ENCODE measurements at regions not wholly inside any gene's neighbourhood (a gene's known extent, or its start where the extent isn't known, plus 50 kb on each side); places are given as distances from the start of the nearest gene placed in this dataset.
"Not testable (repeated sequence)": the region's sequence is repeated elsewhere in the genome, so short reads cannot be mapped to it uniquely, and the experiment has no call there.

DNA sequence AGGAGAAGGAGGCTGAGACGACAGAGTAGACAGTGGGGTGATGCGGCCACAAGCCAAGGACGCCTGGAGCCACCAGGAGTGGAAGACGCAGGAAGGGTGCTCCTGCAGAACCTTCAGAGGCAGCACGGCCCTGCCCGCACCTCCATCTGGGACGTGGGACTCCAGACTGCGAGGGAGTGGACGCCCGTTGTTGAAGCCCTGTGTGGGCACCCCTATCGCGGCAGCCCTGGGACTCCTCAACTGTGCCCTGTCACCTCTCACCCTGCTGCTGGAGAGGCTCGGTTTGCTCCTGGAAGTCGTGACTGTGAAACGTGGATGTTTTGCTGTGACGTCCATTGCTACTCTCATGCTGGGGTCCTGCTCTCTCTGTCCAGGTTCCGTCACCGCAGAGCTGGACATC is 100.6 kb upstream of the LRPAP1 start:
- not testable (repeated sequence) for TF ChIP-seq POLR2A (IDR thresholded peaks at IDR 0.05; ENCODE audit: extremely low read depth, insufficient read length); MYC (IDR thresholded peaks at IDR 0.05; ENCODE audit: low read depth, low read length)
- TF ChIP-seq, protein P1, sequence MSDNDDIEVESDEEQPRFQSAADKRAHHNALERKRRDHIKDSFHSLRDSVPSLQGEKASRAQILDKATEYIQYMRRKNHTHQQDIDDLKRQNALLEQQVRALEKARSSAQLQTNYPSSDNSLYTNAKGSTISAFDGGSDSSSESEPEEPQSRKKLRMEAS (IDR thresholded peaks at IDR 0.05; ENCODE audit: low read depth, low read length): not testable (repeated sequence)
- TF ChIP-seq, protein P2, sequence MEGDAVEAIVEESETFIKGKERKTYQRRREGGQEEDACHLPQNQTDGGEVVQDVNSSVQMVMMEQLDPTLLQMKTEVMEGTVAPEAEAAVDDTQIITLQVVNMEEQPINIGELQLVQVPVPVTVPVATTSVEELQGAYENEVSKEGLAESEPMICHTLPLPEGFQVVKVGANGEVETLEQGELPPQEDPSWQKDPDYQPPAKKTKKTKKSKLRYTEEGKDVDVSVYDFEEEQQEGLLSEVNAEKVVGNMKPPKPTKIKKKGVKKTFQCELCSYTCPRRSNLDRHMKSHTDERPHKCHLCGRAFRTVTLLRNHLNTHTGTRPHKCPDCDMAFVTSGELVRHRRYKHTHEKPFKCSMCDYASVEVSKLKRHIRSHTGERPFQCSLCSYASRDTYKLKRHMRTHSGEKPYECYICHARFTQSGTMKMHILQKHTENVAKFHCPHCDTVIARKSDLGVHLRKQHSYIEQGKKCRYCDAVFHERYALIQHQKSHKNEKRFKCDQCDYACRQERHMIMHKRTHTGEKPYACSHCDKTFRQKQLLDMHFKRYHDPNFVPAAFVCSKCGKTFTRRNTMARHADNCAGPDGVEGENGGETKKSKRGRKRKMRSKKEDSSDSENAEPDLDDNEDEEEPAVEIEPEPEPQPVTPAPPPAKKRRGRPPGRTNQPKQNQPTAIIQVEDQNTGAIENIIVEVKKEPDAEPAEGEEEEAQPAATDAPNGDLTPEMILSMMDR (IDR thresholded peaks at IDR 0.05; ENCODE audit: low read depth, low read length): not testable (repeated sequence)
